Retina (tissue), 1 donor: ENCODE measurements at regions not wholly inside any gene's neighbourhood (a gene's known extent, or its start where the extent isn't known, plus 50 kb on each side); places are given as distances from the start of the nearest gene placed in this dataset.

Source experiments
- DNase-seq: peaks from one replicate; pipeline ENCODE4 v3.0.0-alpha.2; 2016

DNA sequence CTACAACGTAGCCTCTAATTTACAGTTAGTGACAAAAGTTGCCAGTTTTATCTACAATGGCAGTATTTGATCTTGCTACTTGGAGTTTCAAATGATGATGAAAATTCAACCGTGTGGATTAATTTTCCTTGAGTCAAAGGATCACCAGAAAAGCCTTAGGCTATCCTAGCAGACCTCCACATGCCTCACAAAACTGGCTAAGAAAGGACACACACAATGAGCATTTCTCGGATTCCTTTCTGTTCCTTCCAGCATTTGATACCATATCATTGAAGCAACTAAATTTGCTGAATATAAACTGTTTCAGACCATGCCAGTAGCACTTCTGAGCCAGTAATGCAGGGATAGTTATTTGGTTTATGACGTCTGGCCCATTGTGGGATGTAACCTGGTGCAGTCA lies 587.4 kb upstream of the MDFIC2 start:
- DNase-seq: no peak

GRCh38 chr3:70890020-70890394 lies 577.6 kb upstream of the MDFIC2 start:
- no peak for DNase-seq

- DNase-seq: no peak
These were observed 577.0 kb upstream of the MDFIC2 start for GRCh38 chr3:70889162-70890019.

GRCh38 chr3:70885636-70886035 lies 573.2 kb upstream of the MDFIC2 start:
- no peak for DNase-seq

GRCh38 chr3:70882104-70882503 lies 569.7 kb upstream of the MDFIC2 start:
- DNase-seq: no peak

DNA sequence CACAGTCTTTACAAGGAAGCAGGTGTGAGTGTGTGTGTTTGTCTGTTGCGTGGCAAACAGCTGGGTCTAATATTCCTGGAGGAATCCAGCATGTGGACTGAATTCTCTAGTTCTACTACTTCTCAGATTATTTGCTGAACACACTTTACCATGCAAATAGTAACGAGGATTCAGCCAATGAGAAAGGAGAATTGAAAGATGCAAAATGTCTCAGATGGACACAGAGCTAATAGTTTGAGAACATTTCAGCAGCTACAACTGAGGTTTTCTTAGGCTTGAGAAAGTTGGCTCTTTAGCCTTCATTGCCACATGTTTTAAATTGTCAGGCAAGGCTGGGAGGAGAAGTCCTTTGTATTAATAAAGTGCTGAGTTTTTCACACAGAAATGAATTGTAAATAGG lies 568.0 kb upstream of the MDFIC2 start:
- DNase-seq: no peak

GRCh38 chr3:70876154-70876553 lies 563.7 kb upstream of the MDFIC2 start:
- no peak for DNase-seq

DNA sequence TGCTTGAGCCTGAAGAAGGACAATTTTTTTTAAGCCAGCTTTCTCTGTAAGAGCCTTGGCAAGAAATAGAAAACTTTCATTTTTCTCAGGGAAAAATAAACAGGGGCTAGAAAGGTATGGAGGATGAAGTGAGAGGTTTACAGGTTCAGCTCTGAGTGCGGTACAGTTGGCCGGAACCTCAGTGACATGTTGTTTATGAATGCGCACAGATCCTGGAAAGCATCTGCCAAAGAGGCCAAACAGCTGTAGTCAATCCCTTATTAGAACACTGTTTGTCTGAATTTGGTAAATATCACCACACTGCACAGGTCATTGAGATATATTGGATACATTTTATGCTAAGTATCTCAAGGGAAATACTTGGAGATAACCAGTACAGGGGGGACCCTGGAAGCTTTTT lies 561.8 kb upstream of the MDFIC2 start:
- no peak for DNase-seq

DNA sequence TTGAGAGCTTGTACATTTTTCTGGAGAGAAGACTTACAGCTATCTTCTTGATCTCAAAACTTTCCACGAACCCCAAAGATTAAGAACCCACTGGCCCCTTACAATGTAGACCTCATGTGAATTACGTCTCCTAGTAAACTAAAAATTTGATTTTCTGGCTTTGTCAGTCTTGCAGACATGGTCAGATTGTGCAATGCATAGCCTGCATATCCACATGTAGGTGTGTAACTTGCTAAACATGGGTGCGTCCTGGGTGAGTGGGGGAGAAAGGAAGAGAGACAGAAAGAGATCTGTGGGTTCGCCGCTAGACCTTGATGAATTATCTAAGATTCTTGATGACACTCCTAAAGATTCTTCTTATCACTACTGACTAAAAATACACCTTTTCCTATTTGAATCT lies 561.2 kb upstream of the MDFIC2 start:
- no peak for DNase-seq

DNA sequence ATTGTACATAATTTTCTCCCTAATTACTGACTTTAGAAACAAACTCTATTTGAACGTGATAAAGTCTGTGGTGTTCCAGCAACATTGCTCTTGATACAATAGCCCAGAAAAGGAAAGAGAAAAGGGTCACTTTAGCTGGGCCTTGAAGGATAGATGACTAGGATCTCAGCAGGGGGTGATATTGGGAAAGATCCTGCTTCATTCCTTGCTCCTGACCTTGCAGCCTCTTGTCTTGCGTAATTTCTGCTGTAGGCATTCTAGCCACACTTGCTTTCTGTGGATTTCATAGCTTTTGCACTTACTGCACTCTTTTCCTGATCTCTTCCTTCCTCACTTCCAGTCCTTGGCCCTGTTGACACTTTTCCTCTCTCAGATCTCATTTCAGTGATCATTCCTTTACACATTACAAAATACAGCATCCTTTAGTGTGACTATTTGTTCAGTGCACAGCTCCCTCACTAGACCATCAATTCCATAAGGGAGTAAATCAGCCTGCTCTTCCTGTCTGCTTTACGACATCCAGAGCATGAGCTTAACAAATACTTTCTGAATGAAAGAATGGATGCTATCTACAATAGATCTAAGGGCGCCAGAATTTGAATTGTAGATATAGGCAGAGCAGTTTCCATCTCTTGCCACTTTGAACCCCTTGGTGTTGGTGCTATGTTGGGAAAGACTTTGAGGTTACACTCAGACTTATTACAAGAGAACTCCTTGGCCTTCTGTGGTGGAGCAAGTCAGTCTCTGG lies 559.6 kb upstream of the MDFIC2 start:
- DNase-seq: no peak

DNA sequence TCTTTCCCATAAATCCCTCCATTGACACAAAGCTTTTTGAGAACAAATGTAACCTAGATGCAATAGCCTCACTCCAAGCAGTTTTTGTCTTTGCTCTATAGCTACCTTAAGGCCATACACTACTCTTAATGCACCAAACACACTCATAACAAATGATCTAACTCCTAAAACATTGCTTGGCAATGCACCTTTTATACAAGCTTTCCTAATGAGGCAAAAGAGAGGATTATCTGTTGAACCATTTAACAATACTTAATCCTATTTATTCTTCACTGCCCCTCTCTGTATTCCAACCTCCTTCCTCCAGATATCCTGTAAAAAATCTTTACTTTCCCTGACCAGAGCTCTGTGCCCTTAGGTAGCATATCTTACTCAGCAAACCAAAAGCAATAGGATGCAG lies 558.1 kb upstream of the MDFIC2 start:
- DNase-seq: no peak

GRCh38 chr3:70868561-70868960 lies 556.1 kb upstream of the MDFIC2 start:
- no peak for DNase-seq

DNA sequence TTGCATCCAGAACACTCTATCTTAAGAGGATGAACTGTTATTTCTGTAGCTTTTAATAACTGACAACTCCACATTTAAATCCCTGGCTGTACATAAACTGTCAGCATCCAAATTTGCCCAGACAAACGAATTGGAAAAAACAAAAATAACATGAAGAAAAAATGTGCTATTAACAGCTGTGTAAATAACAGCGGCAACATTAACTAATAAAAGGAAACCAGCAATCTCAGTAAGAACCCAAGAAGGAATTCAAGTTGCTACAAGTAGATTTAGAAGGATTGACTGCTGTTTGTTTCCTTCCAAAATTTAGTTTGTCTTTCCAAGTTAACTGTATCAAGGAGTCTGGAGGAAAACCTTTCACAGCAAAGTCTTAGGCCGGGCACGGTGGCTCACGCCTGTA lies 550.6 kb upstream of the MDFIC2 start:
- DNase-seq: no peak

DNA sequence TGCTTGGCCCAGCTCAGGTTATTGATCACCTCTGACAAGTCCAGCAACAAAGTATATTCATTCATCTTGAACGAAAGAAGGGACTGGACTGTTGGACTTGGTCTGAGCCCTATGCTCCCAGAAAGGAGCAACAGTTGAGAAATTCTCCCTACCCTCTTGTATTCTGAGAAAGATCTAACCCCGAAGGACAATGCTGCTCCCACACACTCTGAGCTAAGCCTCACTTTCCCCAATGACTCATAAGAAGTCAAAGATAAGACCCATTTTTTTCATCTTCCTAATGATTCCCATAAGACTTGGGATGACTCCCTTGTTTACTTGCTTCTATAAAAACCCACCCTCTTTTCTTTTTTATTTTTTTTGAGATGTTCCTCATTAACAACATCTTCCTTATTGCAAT lies 549.4 kb upstream of the MDFIC2 start:
- no peak for DNase-seq

- no peak for DNase-seq
These were observed 548.8 kb upstream of the MDFIC2 start for GRCh38 chr3:70861234-70861633.

- DNase-seq: no peak
These were observed 545.5 kb upstream of the MDFIC2 start for GRCh38 chr3:70857916-70858315.

DNA sequence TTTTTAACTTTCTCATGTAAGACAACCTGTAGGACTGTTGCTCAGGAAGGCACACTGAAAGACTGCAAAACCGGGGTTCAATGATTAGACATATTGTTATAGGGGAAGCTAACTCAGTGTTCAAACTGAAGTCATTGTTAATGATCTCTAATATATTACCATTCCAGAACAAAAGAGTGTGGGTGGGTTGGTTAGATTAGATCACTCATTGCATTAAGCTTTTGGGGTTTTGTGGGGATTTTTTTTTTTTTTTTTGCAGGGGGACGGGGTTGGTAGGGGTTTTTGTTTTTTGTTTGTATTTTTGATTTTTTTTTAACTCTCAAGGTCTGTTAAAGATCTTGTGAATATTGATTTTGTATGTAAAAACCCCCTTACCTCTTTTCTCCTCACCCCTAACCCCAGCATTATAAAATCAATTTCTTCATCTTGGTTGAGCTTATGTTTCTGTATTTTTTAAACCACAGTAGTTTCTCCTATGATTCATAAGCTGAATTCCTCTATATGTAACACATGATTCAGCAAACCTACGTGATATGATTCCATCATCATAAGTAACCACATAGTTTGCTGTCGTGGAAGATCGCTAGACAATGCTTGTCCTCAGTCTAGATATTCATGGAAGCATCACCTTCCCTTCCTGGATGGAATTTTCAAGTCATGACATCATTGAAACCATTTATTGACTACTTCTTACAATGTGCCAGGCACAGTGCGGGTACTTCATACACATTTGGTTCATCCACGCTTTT lies 544.1 kb upstream of the MDFIC2 start:
- no peak for DNase-seq

DNA sequence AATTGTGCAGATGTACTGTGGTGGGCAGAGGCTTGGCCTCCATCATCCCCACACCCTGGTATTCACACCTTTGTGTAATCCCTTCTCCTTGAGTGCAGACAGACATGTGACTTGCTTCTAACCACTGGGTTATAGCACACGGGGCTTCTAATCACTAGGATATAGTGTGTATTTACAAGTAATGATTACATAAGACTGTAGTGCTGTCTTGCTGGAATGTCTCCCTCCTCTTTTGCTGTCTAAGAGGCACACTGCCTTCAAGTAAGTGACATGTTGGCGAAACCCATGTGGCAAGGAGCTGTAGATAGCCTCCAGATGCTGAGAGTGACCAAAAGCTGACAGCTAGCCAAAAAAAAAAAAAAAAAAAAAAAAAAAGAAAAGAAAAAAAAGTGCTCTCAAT lies 542.7 kb upstream of the MDFIC2 start:
- DNase-seq: no peak

GRCh38 chr3:70854108-70854507 lies 541.7 kb upstream of the MDFIC2 start:
- DNase-seq: no peak

DNA sequence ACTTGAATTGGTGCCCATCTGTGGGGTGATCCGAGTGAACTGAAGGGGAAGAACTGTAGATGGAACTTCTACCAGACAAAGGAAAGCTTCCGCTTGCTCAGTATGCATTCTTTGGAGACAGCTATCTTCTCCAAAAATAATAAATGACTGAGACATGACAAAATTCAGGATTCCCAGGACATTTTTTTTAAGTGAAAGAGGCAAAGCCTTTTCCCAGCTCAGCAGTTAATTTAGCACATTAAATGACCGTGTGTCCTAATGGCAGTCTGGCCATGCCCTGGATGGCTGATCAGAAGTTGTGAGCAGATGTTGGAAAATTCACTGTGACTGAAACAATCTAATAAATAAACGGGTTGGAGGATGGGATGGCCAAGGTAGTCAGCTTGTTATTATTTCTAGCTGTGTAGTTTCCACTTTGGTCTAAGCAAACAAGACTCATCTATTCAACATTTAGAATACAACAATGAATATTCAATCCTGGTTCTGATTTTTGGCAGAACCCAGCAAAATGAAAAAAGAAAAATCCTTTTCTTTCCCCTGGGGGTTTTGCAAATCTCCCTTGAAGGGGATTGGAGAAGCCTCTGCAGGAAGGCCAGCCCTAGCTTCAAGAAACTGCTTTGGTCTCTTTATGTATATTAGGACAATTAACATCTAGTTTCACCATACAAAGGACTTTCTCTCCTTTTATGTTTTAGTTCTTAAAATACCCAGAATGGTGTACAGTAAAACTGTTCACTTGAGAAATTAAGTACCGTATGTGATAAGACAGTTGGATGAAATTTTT lies 540.9 kb upstream of the MDFIC2 start:
- DNase-seq: no peak

DNA sequence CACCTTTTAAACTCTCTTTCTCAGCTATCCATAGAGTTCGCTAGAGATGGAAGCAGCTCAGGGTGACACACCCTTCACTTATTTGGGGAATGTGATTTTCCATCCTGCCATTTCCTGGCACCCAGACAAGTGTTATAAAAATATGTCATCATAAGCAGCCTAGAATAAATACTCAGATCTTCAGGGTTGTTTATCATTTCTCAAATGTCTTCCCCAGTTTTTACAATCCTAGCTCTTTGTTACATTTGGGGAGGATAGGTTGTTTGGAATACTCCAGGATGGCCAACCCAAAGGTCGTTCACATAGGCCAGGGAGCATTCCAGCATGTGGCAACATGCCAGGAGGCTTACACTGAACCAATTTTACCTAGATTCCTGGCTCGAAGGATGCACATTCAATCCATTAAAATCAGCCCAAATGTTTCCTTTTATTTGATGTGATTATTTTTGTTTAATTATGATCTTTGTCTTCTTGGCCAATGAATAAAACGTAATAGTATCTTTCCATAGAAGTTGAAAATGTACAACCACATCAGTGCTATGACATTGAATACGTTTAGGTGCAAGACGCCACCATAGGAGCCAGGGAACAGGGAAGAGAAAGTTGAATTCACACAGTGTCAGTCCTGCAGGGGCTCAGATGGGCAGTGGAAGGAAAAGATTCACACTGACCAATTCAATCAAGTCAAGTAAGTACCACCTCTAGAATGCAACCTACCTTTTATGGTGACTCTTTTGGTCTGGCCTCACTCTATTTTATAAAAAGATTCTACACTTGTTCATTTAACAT lies 537.7 kb upstream of the MDFIC2 start:
- DNase-seq: no peak
